Suprapubic skin (tissue), 3 donors: ENCODE measurements at regions not wholly inside any gene's neighbourhood (a gene's known extent, or its start where the extent isn't known, plus 50 kb on each side); places are given as distances from the start of the nearest gene placed in this dataset.

ENCODE experiments used
- CTCF ChIP-seq, 2 donors: fragments of 200-600 bp in 1 of 2; fragments of 450-650 bp in 1 of 2; sonication (generic) in 1 of 2; IDR thresholded peaks; one replicate each; pipeline ENCODE4 v1.5.1; 2016 to 2019; ENCODE audit warnings: antibody characterized with exemption in 2 of 2, mild to moderate bottlenecking in 1 of 2, moderate library complexity in 1 of 2
- POLR2A ChIP-seq, 2 donors: fragments of 450-650 bp; IDR thresholded peaks; one replicate each; pipeline ENCODE4 v1.6.1; 2017; ENCODE audit warnings: antibody characterized with exemption in 2 of 2, mild to moderate bottlenecking in 2 of 2, moderate library complexity in 2 of 2

- no peak for TF ChIP-seq POLR2A (IDR thresholded peaks at IDR 0.05)
- TF ChIP-seq CTCF (IDR thresholded peaks at IDR 0.05), result no peak
Measured at GRCh38 chr10:108404155-108404554, 1239.6 kb upstream of the SORCS1 start.
